Activated CD8-positive, alpha-beta T cell treated with anti-CD3 and anti-CD28 coated beads for 36 hours (primary cell): ENCODE measurements at regions not wholly inside any gene's neighbourhood (a gene's known extent, or its start where the extent isn't known, plus 50 kb on each side); places are given as distances from the start of the nearest gene placed in this dataset.

Source experiments
- ATAC-seq: fragments of 200-7000 bp; cut with Tn5 transposase; one replicate; pipeline ENCODE4 v1.10.0; 2021; ENCODE audit warnings: mild to moderate bottlenecking, moderate library complexity
- CTCF ChIA-PET: fragments of 350-600 bp; sonication (Branson Sonifier 250); formaldehyde crosslinking; loops from one replicate; lab custom pipeline; 2021; ENCODE audit warnings: antibody characterized with exemption; lab: Charles Lee
- POLR2A ChIA-PET: fragments of 350-600 bp; sonication (Branson Sonifier 250); formaldehyde crosslinking; loops from one replicate; lab custom pipeline; 2021; ENCODE audit warnings: antibody characterized with exemption; lab: Charles Lee
- DNase-seq: peaks from one replicate; pipeline ENCODE4 v3.0.0-alpha.2; 2020
- H3K27ac Mint-ChIP-seq: one replicate; pipeline ENCODE4 v1.8.0; 2021; ENCODE audit warnings: mild to moderate bottlenecking, mixed read lengths
- H3K27me3 Mint-ChIP-seq: one replicate; pipeline ENCODE4 v1.8.0; 2021; ENCODE audit warnings: mixed read lengths
- H3K36me3 Mint-ChIP-seq: one replicate; pipeline ENCODE4 v1.8.0; 2021; ENCODE audit warnings: low read depth, mixed read lengths
- H3K4me1 Mint-ChIP-seq: one replicate; pipeline ENCODE4 v1.8.0; 2021; ENCODE audit warnings: low read depth, mixed read lengths
- H3K4me3 Mint-ChIP-seq: one replicate; pipeline ENCODE4 v1.8.0; 2021; ENCODE audit warnings: mild to moderate bottlenecking, moderate library complexity, mixed read lengths
- H3K9me3 Mint-ChIP-seq: one replicate; pipeline ENCODE4 v1.8.0; 2021; ENCODE audit warnings: mixed read lengths
- CTCF ChIP-seq: fragments of 200-600 bp; IDR thresholded peaks from one replicate; pipeline ENCODE4 v1.8.0; 2022; ENCODE audit warnings: antibody characterized with exemption, mild to moderate bottlenecking
- intact Hi-C: fragments of 100-400 bp; cut with micrococcal nuclease; formaldehyde crosslinking; loops from one replicate; pipeline ENCODE4 v1.10.0; 2022

DNA sequence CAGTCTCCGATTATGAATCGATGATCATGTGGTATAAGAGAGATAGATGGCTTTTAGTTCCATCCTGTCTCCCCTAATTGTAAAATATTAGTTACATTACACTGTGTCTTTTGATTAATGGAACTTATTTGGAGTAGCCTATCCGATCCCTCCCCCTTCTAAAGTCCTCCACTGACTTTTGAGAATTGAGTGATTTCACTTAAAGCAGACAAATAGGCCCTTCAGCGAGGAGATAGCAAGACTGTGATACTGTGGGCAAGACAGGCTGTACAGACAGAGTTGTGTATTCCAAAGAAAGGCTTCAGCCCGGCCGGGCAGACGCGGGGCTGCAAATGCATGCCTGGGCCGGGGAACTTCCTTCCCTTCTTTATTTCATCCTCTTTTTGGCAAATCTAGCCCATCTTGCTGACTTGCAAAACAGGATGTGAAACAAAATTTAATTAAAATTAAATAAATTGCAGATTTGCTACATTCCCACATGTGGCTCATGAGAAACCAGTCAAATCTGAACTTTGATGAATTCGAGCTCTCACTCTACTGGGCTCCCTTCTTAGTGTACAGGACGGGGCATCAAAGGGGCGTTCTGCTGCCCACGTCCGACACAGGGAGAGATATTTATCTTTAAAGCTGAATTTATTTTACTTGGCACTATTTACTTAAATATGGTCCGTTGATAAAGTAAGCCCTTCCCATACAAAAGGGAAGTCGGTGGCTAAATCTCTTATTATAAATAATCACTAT lies 314.8 kb downstream of the ZNF536 start:
- no peak for ATAC-seq
- intact Hi-C loops: no loop called here

DNA sequence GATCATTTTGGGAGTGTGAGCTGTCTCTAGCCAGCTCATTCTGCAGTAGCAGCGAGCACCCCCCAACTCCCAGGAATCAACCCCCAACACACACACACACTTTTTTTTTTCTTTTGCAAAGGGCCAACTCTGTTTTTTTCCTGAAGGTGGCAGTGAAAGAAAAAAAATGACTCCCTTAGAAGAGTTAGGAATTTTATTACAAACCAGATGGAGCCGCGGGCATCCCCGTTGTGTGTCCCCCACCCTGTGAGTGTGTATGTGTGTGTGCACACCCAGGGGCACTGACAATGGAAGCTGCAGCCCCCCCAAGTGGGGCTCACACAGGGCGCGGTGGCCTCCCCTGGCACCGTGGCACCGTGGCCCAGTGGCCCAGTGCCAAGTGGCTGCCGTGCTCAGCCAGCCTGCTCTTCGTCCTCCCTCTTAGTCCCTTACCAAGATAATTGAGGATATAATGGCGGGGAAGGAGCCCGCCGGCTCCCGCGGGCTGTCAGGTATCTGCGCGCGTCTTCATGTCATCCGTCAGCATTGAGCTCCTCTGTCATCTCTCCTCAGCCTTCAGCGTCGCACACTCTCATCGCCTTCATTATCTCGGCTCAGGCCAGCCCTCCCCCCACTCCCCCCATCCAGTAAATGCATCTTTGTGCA lies 314.1 kb downstream of the ZNF536 start:
- Mint-ChIP-seq H3K9me3 (no peaks in the 10 kb centered on the region), H3K27ac (no peak overlapping the region), H3K4me1 (no peaks in the 10 kb centered on the region), H3K27me3 (peaks cover 39% of the 10 kb centered on the region), H3K4me3 (no peak overlapping the region), H3K36me3 (no peaks in the 10 kb centered on the region)
- CTCF ChIA-PET: interaction anchor here (4.2 kb wide), 1 partner anchor 18 kb away, joined by 35 read pairs; no protein-coding TSS in a partner anchor
- ATAC-seq (no peak), DNase-seq (no peak)
- intact Hi-C loops: no loop called here
- POLR2A ChIA-PET: no interaction called here
- no peak for TF ChIP-seq CTCF

More for the DNA sequence above, 314.8 kb downstream of the ZNF536 start:
- no peaks in the 10 kb centered on the region for H3K9me3 Mint-ChIP-seq
- no peaks in the 10 kb centered on the region for H3K4me1 Mint-ChIP-seq
- no peak overlapping the region for H3K27ac Mint-ChIP-seq
- DNase-seq: no peak
- ChIA-PET CTCF (no interaction called here), POLR2A (interaction anchor here (1.3 kb wide), 1 partner anchor 13 kb away, joined by 4 read pairs; no protein-coding TSS in a partner anchor)
- H3K4me3 Mint-ChIP-seq: no peak overlapping the region
- H3K36me3 Mint-ChIP-seq: no peaks in the 10 kb centered on the region
- peaks cover 44% of the 10 kb centered on the region for H3K27me3 Mint-ChIP-seq
- TF ChIP-seq CTCF: no peak

DNA sequence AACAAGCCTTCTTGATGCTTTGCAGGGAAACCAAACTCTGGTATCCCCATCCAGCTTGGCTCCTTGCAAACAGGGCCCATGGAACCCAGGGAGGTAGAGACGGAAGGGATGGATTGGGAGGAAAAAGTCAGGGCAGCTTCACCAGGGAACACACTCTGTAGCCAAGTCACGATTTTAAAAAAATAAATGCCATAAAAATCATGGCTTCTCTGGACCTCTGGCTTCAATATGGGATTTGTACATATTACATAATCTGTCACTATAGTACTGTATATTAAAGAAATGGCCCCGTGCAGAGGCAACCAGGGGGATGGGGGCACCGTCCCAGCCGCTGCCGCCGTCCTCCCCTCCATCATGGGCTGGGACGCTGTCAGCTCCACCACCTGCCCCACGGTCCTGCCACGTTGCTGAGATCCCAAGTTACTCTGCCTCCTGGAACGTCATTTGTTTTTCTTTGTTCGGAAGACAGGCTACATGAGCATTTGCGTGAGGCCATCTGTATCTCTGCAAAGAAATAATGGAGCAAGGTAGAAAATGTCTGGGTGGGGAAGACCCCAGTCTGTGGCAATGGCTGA lies 313.3 kb downstream of the ZNF536 start:
- H3K27me3 Mint-ChIP-seq: peaks cover 37% of the 10 kb centered on the region
- no peak for TF ChIP-seq CTCF
- no peaks in the 10 kb centered on the region for H3K36me3 Mint-ChIP-seq
- H3K4me1 Mint-ChIP-seq: no peaks in the 10 kb centered on the region
- ATAC-seq (no peak), DNase-seq (no peak)
- H3K9me3 Mint-ChIP-seq: no peaks in the 10 kb centered on the region
- intact Hi-C loops: no loop called here
- no peak overlapping the region for H3K27ac Mint-ChIP-seq
- no peak overlapping the region for H3K4me3 Mint-ChIP-seq
- POLR2A ChIA-PET: no interaction called here
- CTCF ChIA-PET: interaction anchor here (4.2 kb wide), 1 partner anchor 18 kb away, joined by 35 read pairs; no protein-coding TSS in a partner anchor

- ChIA-PET CTCF (interaction anchor here (2.4 to 4.2 kb wide), 3 partner anchors 11 to 1540 kb away, joined by 13 to 35 read pairs (median 17); no protein-coding TSS in a partner anchor), POLR2A (no interaction called here)
- Mint-ChIP-seq H3K4me1 (no peaks in the 10 kb centered on the region), H3K9me3 (no peaks in the 10 kb centered on the region), H3K27ac (no peak overlapping the region), H3K36me3 (no peaks in the 10 kb centered on the region), H3K4me3 (no peak overlapping the region), H3K27me3 (peaks cover 32% of the 10 kb centered on the region)
- intact Hi-C loops: no loop called here
- TF ChIP-seq CTCF: no peak
- DNase-seq: no peak
- ATAC-seq: no peak
Observed at GRCh38 chr19:30684613-30685012, 312.4 kb downstream of the ZNF536 start.
